Thoracic aorta (tissue), 2 donors: ENCODE measurements at regions not wholly inside any gene's neighbourhood (a gene's known extent, or its start where the extent isn't known, plus 50 kb on each side); places are given as distances from the start of the nearest gene placed in this dataset.

Experiments
- ATAC-seq: fragments of 150-250 bp; one replicate; pipeline ENCODE4 v1.8.0; 2017; ENCODE audit warnings: low read depth; ENCODE audit not compliant: insufficient number of reproducible peaks, low FRiP score
- DNase-seq: peaks from one replicate; pipeline ENCODE4 v3.0.0-alpha.2; 2020; ENCODE audit warnings: low spot score
- H3K27ac ChIP-seq, 2 donors: fragments of 200-600 bp; sonication (generic); 1 replicate in 1 of 2; 2 replicates in 1 of 2; pipeline ENCODE4 v1.5.1; 2016; ENCODE audit warnings: mild to moderate bottlenecking in 2 of 2, moderate library complexity in 2 of 2
- H3K27me3 ChIP-seq: fragments of 200-600 bp; sonication (generic); replicated peaks from 2 replicates; pipeline ENCODE4 v1.6.0; 2016; ENCODE audit warnings: mild to moderate bottlenecking; ENCODE audit not compliant: insufficient read depth
- H3K36me3 ChIP-seq: fragments of 200-600 bp; sonication (generic); one replicate; pipeline ENCODE4 v1.5.1; 2016
- H3K4me1 ChIP-seq, 2 donors: fragments of 200-600 bp; sonication (generic); 1 replicate in 1 of 2; 2 replicates in 1 of 2; pipeline versions ENCODE4 v1.5.1 to v1.6.0; 2016; ENCODE audit warnings: low read depth in 2 of 2, mild to moderate bottlenecking in 1 of 2; ENCODE audit not compliant: control insufficient read depth in 1 of 2
- H3K4me3 ChIP-seq: fragments of 200-600 bp; sonication (generic); 2 replicates; pipeline ENCODE4 v1.5.1; 2016; ENCODE audit warnings: mild to moderate bottlenecking
- H3K9me3 ChIP-seq: fragments of 200-600 bp; sonication (generic); 2 replicates; pipeline ENCODE4 v1.5.1; 2016
- TF ChIP-seq, protein P1 (sequence below): fragments of 200-600 bp; sonication (generic); IDR thresholded peaks from one replicate; pipeline ENCODE4 v1.5.1; 2019; ENCODE audit warnings: antibody characterized with exemption

DNA sequence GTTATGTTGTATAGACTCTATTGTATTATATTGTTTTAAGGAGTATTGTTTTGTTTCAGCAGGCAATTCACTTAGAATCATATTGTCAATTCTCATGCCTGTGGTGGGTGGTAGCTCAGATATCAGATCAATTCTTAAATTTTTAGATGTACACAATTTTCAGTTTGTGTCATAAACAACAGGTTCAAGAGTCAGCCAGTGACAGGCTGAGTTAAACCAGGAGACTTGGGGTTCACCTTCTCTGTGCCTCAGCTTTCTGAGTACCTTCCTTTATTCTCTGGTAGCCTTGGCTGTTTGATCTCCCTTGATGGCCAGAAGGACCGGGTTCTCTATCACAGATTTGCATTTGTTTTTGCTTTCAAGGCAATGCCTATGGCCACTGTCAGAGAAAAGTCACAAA lies 199.9 kb upstream of the KCNMB2 start:
- DNase-seq (no peak), ATAC-seq (no peak)
- Histone ChIP-seq H3K36me3 (no peaks in the 10 kb centered on the region), H3K4me1 (peaks cover 0 to 7% of the 10 kb centered on the region in 2 donors), H3K9me3 (no peaks in the 10 kb centered on the region), H3K27me3 (no peaks in the 10 kb centered on the region), H3K4me3 (no peak overlapping the region), H3K27ac (no peak overlapping the region)
- TF ChIP-seq, protein P1, sequence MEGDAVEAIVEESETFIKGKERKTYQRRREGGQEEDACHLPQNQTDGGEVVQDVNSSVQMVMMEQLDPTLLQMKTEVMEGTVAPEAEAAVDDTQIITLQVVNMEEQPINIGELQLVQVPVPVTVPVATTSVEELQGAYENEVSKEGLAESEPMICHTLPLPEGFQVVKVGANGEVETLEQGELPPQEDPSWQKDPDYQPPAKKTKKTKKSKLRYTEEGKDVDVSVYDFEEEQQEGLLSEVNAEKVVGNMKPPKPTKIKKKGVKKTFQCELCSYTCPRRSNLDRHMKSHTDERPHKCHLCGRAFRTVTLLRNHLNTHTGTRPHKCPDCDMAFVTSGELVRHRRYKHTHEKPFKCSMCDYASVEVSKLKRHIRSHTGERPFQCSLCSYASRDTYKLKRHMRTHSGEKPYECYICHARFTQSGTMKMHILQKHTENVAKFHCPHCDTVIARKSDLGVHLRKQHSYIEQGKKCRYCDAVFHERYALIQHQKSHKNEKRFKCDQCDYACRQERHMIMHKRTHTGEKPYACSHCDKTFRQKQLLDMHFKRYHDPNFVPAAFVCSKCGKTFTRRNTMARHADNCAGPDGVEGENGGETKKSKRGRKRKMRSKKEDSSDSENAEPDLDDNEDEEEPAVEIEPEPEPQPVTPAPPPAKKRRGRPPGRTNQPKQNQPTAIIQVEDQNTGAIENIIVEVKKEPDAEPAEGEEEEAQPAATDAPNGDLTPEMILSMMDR, result no peak

DNA sequence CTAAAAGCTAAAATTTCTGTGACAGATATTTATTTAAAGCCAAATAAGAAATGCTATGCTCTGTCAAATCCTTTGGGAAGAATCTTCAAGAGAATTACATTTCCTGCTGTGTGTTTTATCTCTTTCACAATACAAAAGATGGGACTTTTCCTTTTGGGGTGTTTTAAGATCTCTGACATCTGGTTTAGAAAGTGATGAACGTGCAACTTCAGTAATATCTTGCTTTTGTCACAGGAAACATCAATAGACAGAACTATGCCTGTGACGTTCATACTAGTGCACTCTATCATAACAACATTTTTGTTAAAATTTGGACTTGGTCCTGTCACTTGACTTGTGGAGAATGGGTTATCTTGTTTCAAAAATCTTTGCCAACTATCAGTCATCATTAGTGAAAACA lies 195.7 kb upstream of the KCNMB2 start:
- no peaks in the 10 kb centered on the region for H3K36me3 ChIP-seq
- no peaks in the 10 kb centered on the region for H3K27me3 ChIP-seq
- DNase-seq, result no peak
- TF ChIP-seq, protein P1, result no peak
- no peak overlapping the region for H3K4me3 ChIP-seq
- H3K27ac ChIP-seq, result no peak overlapping the region
- ATAC-seq, result no peak
- H3K9me3 ChIP-seq, result no peaks in the 10 kb centered on the region
- H3K4me1 ChIP-seq, result peaks cover 0 to 20% of the 10 kb centered on the region in 2 donors

DNA sequence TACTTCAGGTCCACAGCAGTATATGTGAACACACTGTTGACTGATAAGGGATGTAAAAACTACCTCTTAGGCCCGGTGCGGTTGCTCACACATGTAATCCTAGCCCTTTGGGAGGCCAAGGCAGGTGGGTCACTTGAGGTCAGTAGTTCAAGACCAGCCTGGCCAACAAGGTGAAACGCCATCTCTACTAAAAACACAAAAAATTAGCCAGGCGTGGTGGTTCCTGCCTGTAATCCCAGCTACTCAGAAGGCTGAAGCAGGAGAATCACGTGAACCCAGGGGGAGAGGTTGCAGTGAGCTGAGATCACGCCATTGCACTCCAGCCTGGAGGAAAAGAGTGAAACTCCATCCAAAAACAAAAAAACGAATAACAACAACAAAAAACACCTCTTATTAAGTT lies 194.6 kb upstream of the KCNMB2 start:
- DNase-seq (no peak), ATAC-seq (no peak)
- Histone ChIP-seq H3K9me3 (no peaks in the 10 kb centered on the region), H3K4me3 (no peak overlapping the region), H3K36me3 (no peaks in the 10 kb centered on the region), H3K27ac (no peak overlapping the region), H3K27me3 (no peaks in the 10 kb centered on the region), H3K4me1 (peaks cover 0 to 20% of the 10 kb centered on the region in 2 donors)
- TF ChIP-seq, protein P1, result no peak

DNA sequence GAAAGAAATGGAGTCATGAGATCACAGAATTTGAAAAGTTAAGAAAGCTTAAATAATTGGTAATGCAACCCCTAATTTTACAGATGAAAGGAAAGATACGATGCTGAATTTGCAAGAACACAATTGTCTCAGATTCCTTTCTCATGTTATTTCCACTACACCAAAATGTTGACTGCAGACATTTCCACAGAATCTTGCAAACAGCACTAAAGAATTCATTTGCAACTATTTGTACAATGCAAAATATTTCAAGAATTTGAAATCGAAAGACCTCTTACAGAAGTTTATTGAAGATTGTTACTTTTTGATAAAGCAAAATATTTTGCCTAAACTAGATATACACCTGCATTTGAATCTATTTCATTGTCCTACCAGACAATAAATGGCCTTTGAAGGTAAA lies 194.1 kb upstream of the KCNMB2 start:
- Histone ChIP-seq H3K9me3 (no peaks in the 10 kb centered on the region), H3K4me3 (no peak overlapping the region), H3K27ac (no peak overlapping the region), H3K27me3 (no peaks in the 10 kb centered on the region), H3K36me3 (no peaks in the 10 kb centered on the region), H3K4me1 (peaks cover 0 to 20% of the 10 kb centered on the region in 2 donors)
- TF ChIP-seq, protein P1, result no peak
- no peak for ATAC-seq
- DNase-seq, result no peak

DNA sequence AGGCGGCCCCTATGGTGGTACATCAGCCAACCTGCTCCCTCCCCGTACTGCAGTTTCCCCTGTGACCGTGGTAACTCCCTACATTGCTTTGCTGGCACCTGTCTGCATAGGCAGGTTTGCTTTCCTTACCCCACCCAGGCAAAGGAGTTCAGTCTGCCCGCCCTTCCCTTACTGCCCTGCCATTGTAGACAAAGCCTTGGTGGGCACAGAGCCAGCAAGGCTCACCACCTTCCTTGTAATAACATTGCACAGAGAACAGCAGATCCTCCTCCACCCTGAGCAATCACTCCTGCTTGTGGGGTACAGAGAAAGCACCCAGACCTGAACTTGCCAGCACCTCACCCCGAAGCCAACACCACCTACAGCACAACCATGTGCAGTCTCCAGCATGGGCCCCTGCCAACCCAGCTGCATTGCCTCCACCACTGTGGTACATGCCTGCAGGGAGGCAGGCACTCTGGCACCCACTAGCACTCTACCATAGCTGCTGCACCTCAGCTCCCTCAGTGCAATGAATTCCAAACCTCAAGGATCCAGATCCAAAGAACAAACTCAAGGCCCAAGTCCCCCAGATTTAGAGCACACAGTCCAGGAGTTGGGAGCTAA lies 192.7 kb upstream of the KCNMB2 start:
- DNase-seq, result no peak
- ATAC-seq, result no peak

More for the DNA sequence above, 192.7 kb upstream of the KCNMB2 start:
- no peaks in the 10 kb centered on the region for H3K36me3 ChIP-seq
- TF ChIP-seq, protein P1, result no peak
- H3K27ac ChIP-seq, result no peak overlapping the region
- H3K9me3 ChIP-seq, result no peaks in the 10 kb centered on the region
- no peak overlapping the region for H3K4me3 ChIP-seq
- H3K27me3 ChIP-seq, result no peaks in the 10 kb centered on the region
- peaks cover 0 to 20% of the 10 kb centered on the region in 2 donors for H3K4me1 ChIP-seq
